NCI-H1694 treated with DMSO at 0.1 percent for 48 hours (cell line): ENCODE measurements at regions not wholly inside any gene's neighbourhood (a gene's known extent, or its start where the extent isn't known, plus 50 kb on each side); places are given as distances from the start of the nearest gene placed in this dataset.
"Not testable (repeated sequence)": the region's sequence is repeated elsewhere in the genome, so short reads cannot be mapped to it uniquely, and the experiment has no call there.

Experiments used
- DNase-seq: peaks from one replicate; lab custom pipeline; 2025; lab: John Stamatoyannopoulos, UW

GRCh38 chr9:78671785-78672184, 374.9 kb downstream of the PSAT1 start:
- DNase-seq = no peak

- no peak for DNase-seq
These were observed 377.9 kb downstream of the PSAT1 start for GRCh38 chr9:78674874-78675273.

GRCh38 chr9:78676009-78676408, 379.1 kb downstream of the PSAT1 start:
- no peak for DNase-seq

- no peak for DNase-seq
These were observed 379.7 kb downstream of the PSAT1 start for GRCh38 chr9:78676623-78677022.

DNA sequence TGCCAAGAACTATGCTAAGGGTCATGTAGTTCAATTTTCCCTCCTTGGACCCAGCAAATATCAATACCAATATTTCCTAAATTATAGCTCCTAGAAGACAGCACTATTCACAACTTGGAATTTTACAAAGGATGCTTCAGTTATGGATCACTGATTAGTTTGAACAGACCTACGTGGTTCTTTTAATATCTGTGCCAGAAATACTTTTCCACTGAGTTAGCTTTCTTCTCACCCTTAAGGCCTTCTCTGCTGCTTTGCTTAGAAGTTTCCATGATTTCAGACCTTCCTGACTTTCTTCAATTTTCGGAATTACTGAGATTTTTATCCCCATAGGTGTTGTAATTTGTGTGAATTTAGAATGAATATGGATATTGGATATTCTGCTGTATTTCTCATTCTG, 380.4 kb downstream of the PSAT1 start:
- no peak for DNase-seq

GRCh38 chr9:78678877-78679276, 382.0 kb downstream of the PSAT1 start:
- DNase-seq = no peak

DNA sequence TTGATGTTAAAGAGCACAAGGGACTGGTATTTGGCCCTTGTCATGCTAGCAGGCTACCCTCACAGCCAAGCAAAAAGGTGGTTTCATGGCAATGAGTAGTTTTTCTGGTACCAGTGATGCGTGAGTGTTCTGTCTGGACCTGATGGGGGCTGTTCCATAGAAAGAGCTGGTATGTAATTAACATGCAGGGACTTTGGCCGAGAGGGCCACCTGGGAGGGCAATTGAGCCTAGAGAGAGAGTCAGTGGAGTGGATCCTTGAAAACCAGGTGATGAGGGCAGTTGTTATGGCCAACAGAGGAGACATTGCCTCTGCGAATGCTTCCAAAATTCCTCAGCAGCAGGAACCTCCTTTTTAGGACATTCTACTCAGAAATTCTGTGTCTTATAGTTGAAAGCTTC, 383.3 kb downstream of the PSAT1 start:
- no peak for DNase-seq

GRCh38 chr9:78682216-78682615, 385.3 kb downstream of the PSAT1 start:
- DNase-seq = no peak

DNA sequence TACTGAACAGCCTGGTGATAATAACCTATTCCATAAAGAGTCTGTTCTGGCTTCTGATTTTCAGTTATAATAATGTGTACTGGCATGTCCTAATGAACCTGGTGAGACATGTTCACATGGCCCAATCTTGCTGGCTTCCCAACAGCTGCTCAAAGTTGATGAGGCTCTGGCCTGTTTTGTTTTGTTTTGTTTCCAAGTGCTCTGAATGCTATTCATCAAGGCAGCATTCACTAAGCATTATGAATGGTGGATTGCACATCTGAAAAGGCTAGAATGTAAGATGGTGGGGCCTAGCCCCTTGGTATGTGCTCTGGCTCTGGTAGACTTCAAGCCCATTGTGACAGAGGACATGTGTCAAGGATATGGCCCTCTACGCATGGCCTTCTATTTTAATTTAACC, 388.5 kb downstream of the PSAT1 start:
- no peak for DNase-seq

DNA sequence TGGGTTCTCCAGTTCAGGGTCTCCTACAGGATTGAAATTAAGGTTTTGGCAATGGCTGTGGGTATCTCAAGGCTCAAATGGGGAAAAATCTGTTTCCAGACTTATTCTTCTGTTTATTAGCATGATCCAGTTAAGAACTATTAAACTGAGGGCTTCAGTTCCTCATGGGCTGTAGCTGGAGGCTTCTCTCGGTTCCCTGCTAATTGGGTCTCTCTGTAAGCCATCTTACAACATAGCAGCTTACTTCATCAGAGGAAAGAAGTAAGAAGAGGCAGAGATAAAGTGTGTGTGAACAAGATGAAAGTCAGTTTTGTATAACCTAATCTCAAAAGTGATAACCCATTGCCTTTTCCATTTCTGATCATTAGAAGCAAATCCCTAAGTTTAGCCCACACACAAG, 391.9 kb downstream of the PSAT1 start:
- no peak for DNase-seq

DNA sequence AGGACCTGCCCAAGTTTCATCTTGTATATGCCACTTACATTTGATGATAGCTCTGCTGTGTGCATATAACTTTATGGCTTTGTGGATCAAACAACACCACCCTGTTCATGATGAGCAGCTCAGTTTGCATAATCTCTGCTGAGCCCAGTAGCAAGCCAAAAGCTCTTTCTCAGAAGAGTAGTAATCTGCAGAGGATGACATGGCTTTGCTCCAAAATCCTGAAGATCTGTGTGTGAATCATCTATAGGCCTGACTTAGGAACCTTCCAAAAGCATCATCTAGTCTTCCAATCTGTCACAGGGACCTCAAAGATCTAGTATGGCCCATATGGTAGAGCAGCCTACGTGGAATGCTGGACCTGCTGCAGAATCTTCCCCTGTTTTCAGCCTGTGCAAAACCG, 394.6 kb downstream of the PSAT1 start:
- DNase-seq = no peak

- no peak for DNase-seq
These were observed 395.9 kb downstream of the PSAT1 start for GRCh38 chr9:78692871-78693270.

DNA sequence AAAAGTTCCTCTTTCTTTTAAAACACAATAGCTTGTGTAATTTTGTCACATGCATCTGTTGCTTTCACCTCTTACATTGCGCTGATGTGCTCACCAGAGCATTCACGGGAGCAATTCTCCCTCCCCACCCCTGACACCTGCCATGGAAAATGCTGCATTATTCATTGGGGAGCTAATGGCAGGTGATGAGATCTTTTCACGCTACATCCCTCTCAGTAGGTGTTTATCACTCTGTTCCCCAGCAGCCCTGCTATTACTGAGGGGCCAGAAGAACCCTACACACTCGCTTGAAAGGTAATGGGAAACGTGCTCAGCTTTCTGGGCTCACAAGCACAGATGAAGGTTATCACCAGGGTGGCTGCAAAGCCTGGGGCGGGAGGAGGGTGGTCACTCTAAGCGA, 398.0 kb downstream of the PSAT1 start:
- no peak for DNase-seq

DNA sequence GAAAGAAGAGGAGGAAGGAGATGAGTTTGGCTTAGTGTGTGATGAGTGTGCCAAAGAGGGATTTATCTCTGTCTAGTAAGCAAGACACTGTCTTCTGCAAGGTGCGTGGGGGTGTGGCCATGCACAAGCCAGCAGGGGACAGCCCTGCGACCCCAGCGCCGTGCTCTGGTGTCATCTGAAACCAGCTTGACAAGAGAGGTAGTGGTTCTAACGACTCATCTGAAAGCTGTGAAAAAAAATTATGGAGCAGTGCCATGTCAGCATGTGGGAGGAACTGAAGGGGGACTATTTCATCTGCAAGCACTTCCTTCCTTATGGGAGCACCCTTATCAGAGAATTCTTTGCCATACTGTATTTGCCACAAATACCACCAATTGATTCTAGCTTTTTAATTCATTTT, 398.6 kb downstream of the PSAT1 start:
- no peak for DNase-seq

DNA sequence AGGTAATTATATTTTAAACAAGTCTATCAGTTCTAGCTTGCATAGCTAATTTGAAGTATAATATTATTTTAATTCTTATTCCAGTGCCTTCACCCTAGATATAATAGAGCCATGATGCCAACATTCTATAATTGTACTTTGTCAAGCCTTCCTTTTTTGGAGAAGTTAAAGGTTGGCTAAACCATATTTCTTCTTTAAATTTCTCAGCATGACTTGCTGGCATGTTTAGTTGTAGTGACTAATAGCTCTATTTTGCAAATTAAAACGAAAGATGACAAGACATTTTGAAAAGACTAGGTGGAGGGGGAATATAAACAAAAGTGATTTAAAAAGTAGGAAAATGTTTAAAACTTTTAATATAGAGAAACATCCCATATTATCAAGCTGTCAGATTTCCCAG, 400.7 kb downstream of the PSAT1 start:
- no peak for DNase-seq

DNA sequence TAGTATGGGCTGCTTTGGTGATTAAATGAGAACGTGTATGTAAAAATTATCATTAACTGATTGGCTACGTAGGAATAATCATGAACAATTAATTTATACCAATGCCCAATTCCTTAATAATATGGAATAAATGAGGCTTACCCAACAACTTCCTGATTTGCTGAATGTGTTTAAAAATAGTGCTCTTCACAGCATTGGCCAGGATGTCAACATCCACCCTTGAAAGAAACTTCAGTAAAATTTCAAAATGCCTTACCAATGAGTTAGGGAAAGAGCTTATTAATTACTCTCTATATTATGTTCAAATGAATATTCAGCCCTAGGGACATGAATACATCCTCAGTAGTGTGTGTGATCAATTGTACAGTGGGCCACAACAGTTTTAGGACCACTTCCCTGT, 401.4 kb downstream of the PSAT1 start:
- DNase-seq = no peak

- DNase-seq = not testable (repeated sequence)
These were observed 402.3 kb downstream of the PSAT1 start for GRCh38 chr9:78699217-78699616.

- not testable (repeated sequence) for DNase-seq
These were observed 407.2 kb downstream of the PSAT1 start for GRCh38 chr9:78704153-78704552.

- no peak for DNase-seq
These were observed 410.2 kb downstream of the PSAT1 start for GRCh38 chr9:78707080-78707479.

DNA sequence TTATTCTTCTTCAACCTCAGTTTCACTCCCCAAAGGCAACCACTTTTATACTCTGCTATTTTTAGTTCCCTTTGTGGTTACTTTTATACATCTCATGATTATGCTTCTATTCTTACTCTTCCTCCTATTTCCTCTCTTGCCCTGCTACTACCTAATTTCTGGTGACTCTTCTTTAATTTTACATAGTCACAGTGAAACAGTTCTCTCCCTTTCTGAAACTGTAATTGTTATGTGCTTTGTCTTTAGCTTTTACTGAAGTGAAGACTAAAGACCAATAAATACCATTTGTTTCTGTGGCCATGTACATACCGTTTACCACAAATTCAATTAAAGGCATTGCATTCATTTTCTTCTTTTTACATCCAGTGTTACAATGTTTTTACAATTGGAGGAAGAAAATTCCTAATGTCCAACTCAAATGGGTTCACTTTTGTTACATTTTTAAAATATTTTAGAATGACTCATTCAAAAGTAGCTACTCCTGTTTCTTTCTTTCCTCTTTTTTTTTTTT, 410.6 kb downstream of the PSAT1 start:
- DNase-seq = no peak

- no peak for DNase-seq
These were observed 416.1 kb downstream of the PSAT1 start for GRCh38 chr9:78712903-78713613.

GRCh38 chr9:78713614-78714405, 416.9 kb downstream of the PSAT1 start:
- DNase-seq = no peak

- no peak for DNase-seq
These were observed 417.7 kb downstream of the PSAT1 start for GRCh38 chr9:78714576-78714975.
